Suprapubic skin (tissue), 4 donors: ENCODE measurements at regions not wholly inside any gene's neighbourhood (a gene's known extent, or its start where the extent isn't known, plus 50 kb on each side); places are given as distances from the start of the nearest gene placed in this dataset.
A peak's percentile ranks its signal among the peaks of the same experiment; 100 is the strongest.

Source experiments
- DNase-seq, 2 donors: peaks; one replicate each; pipeline ENCODE4 v3.0.0-alpha.2; 2019; ENCODE audit warnings: low spot score in 2 of 2
- H3K27ac ChIP-seq: fragments of 200-600 bp; sonication (generic); one replicate; pipeline ENCODE4 v1.5.1; 2019
- H3K27me3 ChIP-seq: fragments of 200-600 bp; sonication (generic); one replicate; pipeline ENCODE4 v1.5.1; 2019
- H3K36me3 ChIP-seq: fragments of 200-600 bp; sonication (generic); one replicate; pipeline ENCODE4 v1.5.1; 2019
- H3K4me1 ChIP-seq: fragments of 200-600 bp; sonication (generic); one replicate; pipeline ENCODE4 v1.5.1; 2019
- H3K4me3 ChIP-seq: fragments of 200-600 bp; sonication (generic); one replicate; pipeline ENCODE4 v1.5.1; 2019; ENCODE audit warnings: mild to moderate bottlenecking
- H3K9me3 ChIP-seq: fragments of 200-600 bp; sonication (generic); one replicate; pipeline ENCODE4 v1.5.1; 2019
- CTCF ChIP-seq, 2 donors: fragments of 200-600 bp in 1 of 2; fragments of 450-650 bp in 1 of 2; sonication (generic) in 1 of 2; IDR thresholded peaks; one replicate each; pipeline ENCODE4 v1.5.1; 2016 to 2019; ENCODE audit warnings: antibody characterized with exemption in 2 of 2, mild to moderate bottlenecking in 1 of 2, moderate library complexity in 1 of 2
- EP300 ChIP-seq: sonication (generic); formaldehyde crosslinking; IDR thresholded peaks from one replicate; pipeline ENCODE4 v1.6.1; 2017; ENCODE audit warnings: antibody characterized with exemption
- POLR2A ChIP-seq, 2 donors: fragments of 450-650 bp; IDR thresholded peaks; one replicate each; pipeline ENCODE4 v1.6.1; 2017; ENCODE audit warnings: antibody characterized with exemption in 2 of 2, mild to moderate bottlenecking in 2 of 2, moderate library complexity in 2 of 2
- POLR2AphosphoS5 ChIP-seq, 3 donors: sonication (generic); formaldehyde crosslinking; IDR thresholded peaks; one replicate each; pipeline ENCODE4 v1.6.1; 2017; ENCODE audit warnings: antibody characterized with exemption in 3 of 3
- WGBS: methylation state at CpG from one replicate; pipeline ENCODE4 v1.1.5; 2018; 5-methylcytosine and 5-hydroxymethylcytosine counted together

- no peak for DNase-seq
- Histone ChIP-seq H3K4me3 (no peak overlapping the region), H3K36me3 (no peaks in the 10 kb centered on the region), H3K27me3 (no peaks in the 10 kb centered on the region), H3K4me1 (no peaks in the 10 kb centered on the region), H3K9me3 (no peaks in the 10 kb centered on the region), H3K27ac (no peak overlapping the region)
- 100% methylated on average over 9 of the region's 9 CpGs for WGBS
- no peak for TF ChIP-seq EP300
- TF ChIP-seq POLR2AphosphoS5 (IDR thresholded peaks at IDR 0.05) = no peak
- no peak for TF ChIP-seq POLR2A (IDR thresholded peaks at IDR 0.05)
- no peak for TF ChIP-seq CTCF (IDR thresholded peaks at IDR 0.05)
Observed at GRCh38 chr9:107717529-107718314, 228.2 kb upstream of the KLF4 start.

- no peak overlapping the region for H3K4me3 ChIP-seq
- no peak overlapping the region for H3K27ac ChIP-seq
- DNase-seq = no peak
- WGBS = 81% methylated on average over 4 of the region's 4 CpGs
- H3K36me3 ChIP-seq = no peaks in the 10 kb centered on the region
- no peaks in the 10 kb centered on the region for H3K27me3 ChIP-seq
- peaks cover 13% of the 10 kb centered on the region for H3K4me1 ChIP-seq
- H3K9me3 ChIP-seq = no peaks in the 10 kb centered on the region
- no peak for TF ChIP-seq POLR2AphosphoS5 (IDR thresholded peaks at IDR 0.05)
- TF ChIP-seq POLR2A (IDR thresholded peaks at IDR 0.05) = no peak
- TF ChIP-seq EP300 = no peak
- TF ChIP-seq CTCF (IDR thresholded peaks at IDR 0.05) = no peak
Observed at GRCh38 chr9:107715740-107716139, 226.2 kb upstream of the KLF4 start.

DNA sequence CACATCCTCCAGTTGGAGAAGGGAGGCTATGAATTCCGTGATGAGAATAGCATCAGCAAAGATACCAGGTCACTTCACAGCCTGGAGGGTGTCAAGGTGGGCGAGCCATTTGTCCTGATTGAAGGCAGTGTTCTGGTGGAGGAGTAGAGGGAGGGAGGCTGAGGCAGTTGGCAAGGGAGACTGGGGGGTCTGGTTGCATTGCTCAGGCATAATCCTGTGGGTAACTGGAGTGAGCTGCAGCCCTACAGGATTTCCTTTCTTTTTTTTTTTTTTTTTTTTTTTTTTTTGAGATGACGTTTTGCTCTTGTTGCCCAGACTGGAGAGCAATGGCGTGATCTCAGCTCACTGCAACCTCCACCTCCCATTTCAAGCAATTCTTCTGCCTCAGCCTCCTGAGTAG lies 223.9 kb upstream of the KLF4 start:
- Histone ChIP-seq H3K27ac (no peak overlapping the region), H3K27me3 (no peaks in the 10 kb centered on the region), H3K4me1 (peaks cover 13% of the 10 kb centered on the region), H3K4me3 (no peak overlapping the region), H3K36me3 (no peaks in the 10 kb centered on the region), H3K9me3 (no peaks in the 10 kb centered on the region)
- TF ChIP-seq POLR2AphosphoS5 (IDR thresholded peaks at IDR 0.05) (no peak), EP300 (no peak), POLR2A (IDR thresholded peaks at IDR 0.05) (no peak), CTCF (IDR thresholded peaks at IDR 0.05) (no peak)
- WGBS = 88% methylated on average over 4 of the region's 4 CpGs
- peak in 1 of 2 donors; percentile 20 for DNase-seq

DNA sequence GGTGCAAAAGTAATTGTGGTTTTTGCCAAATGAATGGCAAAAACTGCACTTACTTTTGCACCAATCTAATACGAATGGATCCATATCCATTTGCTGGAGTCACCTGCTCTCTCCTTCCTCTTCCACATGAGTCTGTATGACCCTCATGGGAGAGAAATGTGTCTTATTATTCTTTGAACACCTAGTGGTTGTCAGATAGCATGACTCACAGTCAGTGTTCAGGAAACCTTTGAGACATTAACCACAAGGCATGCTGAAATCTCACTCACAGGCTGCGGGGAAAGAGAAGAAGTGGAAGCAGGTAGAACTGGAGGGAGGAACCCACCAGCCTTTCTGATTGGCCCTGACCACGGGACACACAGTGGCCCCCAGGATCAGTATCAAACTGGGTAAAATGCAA lies 222.8 kb upstream of the KLF4 start:
- no peaks in the 10 kb centered on the region for H3K9me3 ChIP-seq
- 68% methylated on average over 3 of the region's 3 CpGs for WGBS
- DNase-seq = peak in 1 of 2 donors; percentile 35
- no peaks in the 10 kb centered on the region for H3K36me3 ChIP-seq
- TF ChIP-seq POLR2A (IDR thresholded peaks at IDR 0.05) = no peak
- TF ChIP-seq EP300 = no peak
- no peak for TF ChIP-seq CTCF (IDR thresholded peaks at IDR 0.05)
- TF ChIP-seq POLR2AphosphoS5 (IDR thresholded peaks at IDR 0.05) = no peak
- no peak overlapping the region for H3K4me3 ChIP-seq
- H3K27ac ChIP-seq = no peak overlapping the region
- peaks cover 13% of the 10 kb centered on the region for H3K4me1 ChIP-seq
- no peaks in the 10 kb centered on the region for H3K27me3 ChIP-seq

- WGBS = 7% methylated on average over 4 of the region's 6 CpGs
- Histone ChIP-seq H3K36me3 (no peaks in the 10 kb centered on the region), H3K27me3 (no peaks in the 10 kb centered on the region), H3K4me3 (no peak overlapping the region), H3K27ac (no peak overlapping the region), H3K4me1 (peaks cover 13% of the 10 kb centered on the region), H3K9me3 (no peaks in the 10 kb centered on the region)
- no peak for TF ChIP-seq CTCF (IDR thresholded peaks at IDR 0.05)
- TF ChIP-seq POLR2AphosphoS5 (IDR thresholded peaks at IDR 0.05) = peak in 1 of 3 donors; percentile 61
- DNase-seq = peak in 1 of 2 donors; percentile 74
Observed at GRCh38 chr9:107711542-107711941, 222.0 kb upstream of the KLF4 start.
